Upper lobe of left lung (tissue), 4 donors: ENCODE measurements at regions not wholly inside any gene's neighbourhood (a gene's known extent, or its start where the extent isn't known, plus 50 kb on each side); places are given as distances from the start of the nearest gene placed in this dataset.

Experiments
- CTCF ChIP-seq, 6 experiments: fragments of 450-650 bp in 4 of 6; fragments of 200-600 bp in 2 of 6; sonication (generic) in 2 of 6; IDR thresholded peaks; one replicate each; pipeline ENCODE4 v1.5.1; 2016 to 2019; ENCODE audit warnings: antibody characterized with exemption in 6 of 6
- EP300 ChIP-seq, 4 donors: sonication (generic); formaldehyde crosslinking; IDR thresholded peaks; one replicate each; pipeline ENCODE4 v1.5.1; 2017; ENCODE audit warnings: antibody characterized with exemption in 4 of 4, control low read depth in 2 of 4

GRCh38 chr2:161102770-161103450 is 57.3 kb upstream of the TANK start:
- no peak for TF ChIP-seq CTCF (IDR thresholded peaks at IDR 0.05)
- TF ChIP-seq EP300 (IDR thresholded peaks at IDR 0.05) = no peak
